ENCODE measurements at regions not wholly inside any gene's neighbourhood (a gene's known extent, or its start where the extent isn't known, plus 50 kb on each side); places are given as distances from the start of the nearest gene placed in this dataset.

DNA sequence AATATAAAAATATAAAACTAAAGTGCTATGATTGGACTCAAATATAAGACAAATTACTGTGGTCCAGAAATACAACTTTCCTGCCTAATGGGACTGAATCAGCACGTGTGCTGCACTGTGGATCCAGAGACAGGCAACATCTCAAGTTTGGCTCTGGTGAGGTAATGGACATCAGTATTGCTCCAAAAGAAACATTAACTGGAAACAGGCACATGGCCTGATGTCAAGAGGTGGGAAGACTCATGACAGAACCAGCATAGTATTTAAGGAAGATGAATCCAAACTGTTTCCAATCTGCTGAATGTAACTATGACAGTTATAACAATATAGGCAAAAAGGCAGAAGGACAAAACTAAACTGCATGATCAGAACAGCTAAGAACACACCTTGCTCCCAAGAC lies 354.6 kb downstream of the FSIP2 start:
- CTCF ChIA-PET (ENCODE audit: low intra/inter-chr PET ratio): no interaction called here
- Histone ChIP-seq H3K27ac (ENCODE audit: extremely low read depth, low read depth, low read length) (no peak overlapping the region), H2AFZ (ENCODE audit: low read depth, low read length) (no peak overlapping the region), H3K4me1 (replicated peaks in 1 of 2; ENCODE audit: control insufficient read depth in 2 of 2, insufficient read depth in 2 of 2, low read length in 2 of 2) (no peaks in the 10 kb centered on the region), H3K27me3 (ENCODE audit: control insufficient read depth in 2 of 2, insufficient read depth in 2 of 2, low read length in 2 of 2) (no peaks in the 10 kb centered on the region), H3K9ac (ENCODE audit: insufficient read depth in 1 of 2, low read depth in 2 of 2, low read length in 2 of 2) (no peak overlapping the region), H3K4me3 (no peak overlapping the region), H3K9me1 (ENCODE audit: control insufficient read depth, insufficient read depth, low read length) (no peaks in the 10 kb centered on the region), H3K36me3 (ENCODE audit: control insufficient read depth, insufficient read depth, low read length) (no peaks in the 10 kb centered on the region), H3K79me2 (ENCODE audit: control insufficient read depth, insufficient read depth, low read length) (no peaks in the 10 kb centered on the region), H3K9me3 (replicated peaks; ENCODE audit: control insufficient read depth, insufficient read depth, low read depth, low read length) (0 out of 2 replicates have a peak, but pooled peaks cover 3% of the 10 kb centered on the region), H3K4me2 (ENCODE audit: insufficient read depth, low read length) (no peak overlapping the region), H4K20me1 (replicated peaks; ENCODE audit: control insufficient read depth, insufficient read depth, low read length) (no peaks in the 10 kb centered on the region)
- intact Hi-C loops (cut with micrococcal nuclease) (no loop called here), in situ Hi-C loops (cut with MboI) (no loop called here)
- POLR2A ChIA-PET: no interaction called here
- WGBS (ENCODE audit: insufficient coverage, low coverage, missing lambda C conversion rate): 0% methylated on average over 1 of the region's 1 CpG
- DNase-seq (ENCODE audit: extremely low read depth in 1 of 4, low spot score in 3 of 4) (no peak), FAIRE-seq (no peak), ATAC-seq (no peak)
- BruUV-seq (replicated peaks): no TSS peak
- no peak for TF ChIP-seq RBM17 (IDR thresholded peaks at IDR 0.05; ENCODE audit: borderline replicate concordance, low read depth, low read length)
- TF ChIP-seq LCOR (CRISPR knock-in tag; IDR thresholded peaks at IDR 0.05): no peak
- TF ChIP-seq ZNF586 (CRISPR knock-in tag; conservative IDR thresholded peaks at IDR 0.05): no peak
- no peak for TF ChIP-seq CLOCK (CRISPR knock-in tag; IDR thresholded peaks at IDR 0.05; ENCODE audit: borderline replicate concordance)
- no peak for TF ChIP-seq JUND (IDR thresholded peaks at IDR 0.05; ENCODE audit: borderline replicate concordance, low read depth, low read length)
- TF ChIP-seq JUND (tag; IDR thresholded peaks at IDR 0.05; ENCODE audit: borderline replicate concordance, low read depth, low read length): no peak
- no peak for TF ChIP-seq ZBTB9 (CRISPR knock-in tag; IDR thresholded peaks at IDR 0.05)
- no peak for TF ChIP-seq ZNF699 (CRISPR knock-in tag; IDR thresholded peaks at IDR 0.05; ENCODE audit: insufficient replicate concordance)
- TF ChIP-seq ZNF79 (CRISPR knock-in tag; IDR thresholded peaks at IDR 0.05; ENCODE audit: low read depth): no peak
- TF ChIP-seq, protein P1, sequence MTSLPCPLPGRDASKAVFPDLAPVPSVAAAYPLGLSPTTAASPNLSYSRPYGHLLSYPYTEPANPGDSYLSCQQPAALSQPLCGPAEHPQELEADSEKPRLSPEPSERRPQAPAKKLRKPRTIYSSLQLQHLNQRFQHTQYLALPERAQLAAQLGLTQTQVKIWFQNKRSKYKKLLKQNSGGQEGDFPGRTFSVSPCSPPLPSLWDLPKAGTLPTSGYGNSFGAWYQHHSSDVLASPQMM (CRISPR knock-in tag; IDR thresholded peaks at IDR 0.05): no peak
- TF ChIP-seq ZKSCAN1 (IDR thresholded peaks at IDR 0.05; ENCODE audit: low read depth, low read length): no peak
